GM23338 (cell line): ENCODE measurements at regions not wholly inside any gene's neighbourhood (a gene's known extent, or its start where the extent isn't known, plus 50 kb on each side); places are given as distances from the start of the nearest gene placed in this dataset.

ENCODE experiments used
- ATAC-seq: fragments of 200-7000 bp; cut with Tn5 transposase; 3 replicates; pipeline ENCODE4 v1.9.1; 2020
- DNase-seq: peaks from one replicate; pipeline ENCODE4 v3.0.0-alpha.2; 2015; ENCODE audit warnings: low spot score
- H2AFZ ChIP-seq: fragments of 200-600 bp; sonication (generic); 2 replicates; pipeline ENCODE4 v1.8.0; 2016; ENCODE audit warnings: antibody characterized with exemption, mild to moderate bottlenecking, moderate library complexity
- H3F3A ChIP-seq: fragments of 200-600 bp; sonication (generic); replicated peaks from 2 replicates; pipeline ENCODE4 v1.8.0; 2017; ENCODE audit warnings: antibody characterized with exemption, mixed run types, low read depth
- H3K27ac ChIP-seq: fragments of 200-600 bp; sonication (generic); 2 replicates; pipeline ENCODE4 v1.6.1; 2016; ENCODE audit warnings: low read depth
- H3K27me3 ChIP-seq: fragments of 200-600 bp; sonication (generic); 2 replicates; pipeline ENCODE4 v1.8.0; 2016; ENCODE audit warnings: mild to moderate bottlenecking, mixed run types, moderate library complexity; ENCODE audit not compliant: insufficient read depth
- H3K36me3 ChIP-seq: fragments of 200-600 bp; sonication (generic); 2 replicates; pipeline ENCODE4 v1.8.0; 2016; ENCODE audit warnings: mild to moderate bottlenecking; ENCODE audit not compliant: insufficient read depth
- H3K4me1 ChIP-seq: fragments of 200-600 bp; sonication (generic); 2 replicates; pipeline ENCODE4 v1.8.0; 2016; ENCODE audit warnings: mild to moderate bottlenecking, moderate library complexity; ENCODE audit not compliant: insufficient read depth
- H3K4me2 ChIP-seq: fragments of 200-600 bp; sonication (generic); 2 replicates; pipeline ENCODE4 v1.7.1; 2017; ENCODE audit warnings: mixed run types
- H3K4me3 ChIP-seq: fragments of 200-600 bp; sonication (generic); 2 replicates; pipeline ENCODE4 v1.6.1; 2016; ENCODE audit warnings: mixed run types
- H3K79me2 ChIP-seq: fragments of 200-600 bp; sonication (generic); replicated peaks from 2 replicates; pipeline ENCODE4 v1.8.0; 2017; ENCODE audit warnings: mild to moderate bottlenecking; ENCODE audit not compliant: insufficient read depth
- H3K9me2 ChIP-seq: fragments of 200-600 bp; sonication (generic); 2 replicates; pipeline ENCODE4 v1.8.0; 2017; ENCODE audit not compliant: insufficient read depth
- H4K20me1 ChIP-seq: fragments of 200-600 bp; sonication (generic); replicated peaks from 2 replicates; pipeline ENCODE4 v1.8.0; 2017; ENCODE audit warnings: mild to moderate bottlenecking; ENCODE audit not compliant: insufficient read depth
- H3K27ac Mint-ChIP-seq: 2 replicates; pipeline ENCODE4 v1.8.0; 2020; ENCODE audit warnings: inconsistent platforms, mild to moderate bottlenecking, moderate library complexity, mixed read lengths
- H3K27me3 Mint-ChIP-seq: 3 replicates; pipeline ENCODE4 v1.8.0; 2022; ENCODE audit warnings: low read depth, mild to moderate bottlenecking, moderate library complexity, mixed read lengths, inconsistent platforms; ENCODE audit not compliant: insufficient read depth, poor library complexity
- H3K36me3 Mint-ChIP-seq: 3 replicates; pipeline ENCODE4 v1.8.0; 2021; ENCODE audit warnings: low read depth, mild to moderate bottlenecking, inconsistent platforms, moderate library complexity, mixed read lengths
- H3K4me1 Mint-ChIP-seq: 3 replicates; pipeline ENCODE4 v1.8.0; 2020; ENCODE audit warnings: mild to moderate bottlenecking, inconsistent platforms, mixed read lengths
- H3K4me3 Mint-ChIP-seq: 3 replicates; pipeline ENCODE4 v1.8.0; 2021; ENCODE audit warnings: moderate library complexity, mild to moderate bottlenecking, inconsistent platforms, mixed read lengths
- H3K9me3 Mint-ChIP-seq: 3 replicates; pipeline ENCODE4 v1.8.0; 2020; ENCODE audit warnings: moderate library complexity, mild to moderate bottlenecking, inconsistent platforms, mixed read lengths
- CREB1 ChIP-seq: fragments of 250-450 bp; sonication (Bioruptor Pico); IDR thresholded peaks from 2 replicates; pipeline ENCODE4 v1.5.0; 2020; ENCODE audit warnings: low read depth, mild to moderate bottlenecking, moderate library complexity
- EZH2 ChIP-seq: fragments of 200-600 bp; sonication (generic); IDR thresholded peaks from one replicate; pipeline ENCODE4 v1.8.0; 2017; ENCODE audit warnings: antibody characterized with exemption, mild to moderate bottlenecking, low read depth; ENCODE audit not compliant: unreplicated experiment
- EZH2phosphoT487 ChIP-seq: fragments of 200-600 bp; sonication (generic); IDR thresholded peaks from one replicate; pipeline ENCODE4 v1.8.1; 2018; ENCODE audit warnings: antibody characterized with exemption; ENCODE audit not compliant: unreplicated experiment
- NANOG ChIP-seq: IDR thresholded peaks from 2 replicates; pipeline ENCODE4 v1.6.1; 2016; ENCODE audit warnings: antibody characterized with exemption, borderline replicate concordance
- POLR2AphosphoS5 ChIP-seq: IDR thresholded peaks from 2 replicates; pipeline ENCODE4 v1.6.1; 2016; ENCODE audit warnings: antibody characterized with exemption, low read depth
- STAT1 ChIP-seq: IDR thresholded peaks from one replicate; pipeline ENCODE4 v1.6.1; 2016; ENCODE audit warnings: antibody characterized with exemption; ENCODE audit not compliant: unreplicated experiment
- ZNF114 ChIP-seq: fragments of 250-450 bp; sonication (Bioruptor Pico); IDR thresholded peaks from 2 replicates; pipeline ENCODE4 v1.5.0; 2020; ENCODE audit warnings: mild to moderate bottlenecking, moderate library complexity
- ZNF331 ChIP-seq: fragments of 250-450 bp; sonication (Bioruptor Pico); IDR thresholded peaks from 2 replicates; pipeline ENCODE4 v1.5.0; 2020; ENCODE audit warnings: low read depth, mild to moderate bottlenecking, moderate library complexity
- TF ChIP-seq, protein P1 (sequence below): IDR thresholded peaks from one replicate; pipeline ENCODE4 v1.6.1; 2018; ENCODE audit warnings: antibody characterized with exemption; ENCODE audit not compliant: unreplicated experiment
- TF ChIP-seq, protein P2 (sequence below): IDR thresholded peaks from 2 replicates; pipeline ENCODE4 v1.6.1; 2016; ENCODE audit warnings: antibody characterized with exemption
- TF ChIP-seq, protein P3 (sequence below), 2 experiments: fragments of 200-600 bp in 1 of 2; sonication (generic) in 1 of 2; conservative IDR thresholded peaks; 2 replicates each; pipeline versions ENCODE4 v1.5.1 to v1.6.1; 2016 to 2017; ENCODE audit warnings: antibody characterized with exemption in 2 of 2, low read depth in 2 of 2, mild to moderate bottlenecking in 2 of 2, moderate library complexity in 1 of 2
- TF ChIP-seq, protein P4 (sequence below): fragments of 250-450 bp; sonication (Bioruptor Pico); IDR thresholded peaks from 2 replicates; pipeline ENCODE4 v1.5.0; 2020; ENCODE audit warnings: mild to moderate bottlenecking, moderate library complexity

DNA sequence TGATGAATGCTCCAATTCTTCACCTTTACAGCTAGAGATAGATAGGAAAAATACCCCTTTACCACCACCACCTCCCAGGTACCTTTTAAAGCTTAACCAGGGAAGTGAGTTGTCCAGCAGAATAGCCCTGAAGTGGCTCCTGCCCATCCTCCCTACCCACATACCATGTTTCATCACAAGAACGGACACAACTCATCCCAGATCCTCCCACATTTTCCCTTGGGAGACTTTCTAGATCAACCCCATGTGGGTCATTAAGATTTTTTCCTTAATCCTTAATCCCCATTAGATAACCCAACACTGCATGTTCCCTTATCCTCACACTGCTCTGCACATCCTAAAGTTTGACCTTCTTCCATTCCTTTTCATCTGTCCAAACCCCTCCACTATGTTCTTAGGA lies 69.3 kb downstream of the CHST2 start:
- TF ChIP-seq, protein P1, sequence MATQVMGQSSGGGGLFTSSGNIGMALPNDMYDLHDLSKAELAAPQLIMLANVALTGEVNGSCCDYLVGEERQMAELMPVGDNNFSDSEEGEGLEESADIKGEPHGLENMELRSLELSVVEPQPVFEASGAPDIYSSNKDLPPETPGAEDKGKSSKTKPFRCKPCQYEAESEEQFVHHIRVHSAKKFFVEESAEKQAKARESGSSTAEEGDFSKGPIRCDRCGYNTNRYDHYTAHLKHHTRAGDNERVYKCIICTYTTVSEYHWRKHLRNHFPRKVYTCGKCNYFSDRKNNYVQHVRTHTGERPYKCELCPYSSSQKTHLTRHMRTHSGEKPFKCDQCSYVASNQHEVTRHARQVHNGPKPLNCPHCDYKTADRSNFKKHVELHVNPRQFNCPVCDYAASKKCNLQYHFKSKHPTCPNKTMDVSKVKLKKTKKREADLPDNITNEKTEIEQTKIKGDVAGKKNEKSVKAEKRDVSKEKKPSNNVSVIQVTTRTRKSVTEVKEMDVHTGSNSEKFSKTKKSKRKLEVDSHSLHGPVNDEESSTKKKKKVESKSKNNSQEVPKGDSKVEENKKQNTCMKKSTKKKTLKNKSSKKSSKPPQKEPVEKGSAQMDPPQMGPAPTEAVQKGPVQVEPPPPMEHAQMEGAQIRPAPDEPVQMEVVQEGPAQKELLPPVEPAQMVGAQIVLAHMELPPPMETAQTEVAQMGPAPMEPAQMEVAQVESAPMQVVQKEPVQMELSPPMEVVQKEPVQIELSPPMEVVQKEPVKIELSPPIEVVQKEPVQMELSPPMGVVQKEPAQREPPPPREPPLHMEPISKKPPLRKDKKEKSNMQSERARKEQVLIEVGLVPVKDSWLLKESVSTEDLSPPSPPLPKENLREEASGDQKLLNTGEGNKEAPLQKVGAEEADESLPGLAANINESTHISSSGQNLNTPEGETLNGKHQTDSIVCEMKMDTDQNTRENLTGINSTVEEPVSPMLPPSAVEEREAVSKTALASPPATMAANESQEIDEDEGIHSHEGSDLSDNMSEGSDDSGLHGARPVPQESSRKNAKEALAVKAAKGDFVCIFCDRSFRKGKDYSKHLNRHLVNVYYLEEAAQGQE, result no peak
- TF ChIP-seq ZNF331 (CRISPR knock-in tag), result no peak
- TF ChIP-seq, protein P2, sequence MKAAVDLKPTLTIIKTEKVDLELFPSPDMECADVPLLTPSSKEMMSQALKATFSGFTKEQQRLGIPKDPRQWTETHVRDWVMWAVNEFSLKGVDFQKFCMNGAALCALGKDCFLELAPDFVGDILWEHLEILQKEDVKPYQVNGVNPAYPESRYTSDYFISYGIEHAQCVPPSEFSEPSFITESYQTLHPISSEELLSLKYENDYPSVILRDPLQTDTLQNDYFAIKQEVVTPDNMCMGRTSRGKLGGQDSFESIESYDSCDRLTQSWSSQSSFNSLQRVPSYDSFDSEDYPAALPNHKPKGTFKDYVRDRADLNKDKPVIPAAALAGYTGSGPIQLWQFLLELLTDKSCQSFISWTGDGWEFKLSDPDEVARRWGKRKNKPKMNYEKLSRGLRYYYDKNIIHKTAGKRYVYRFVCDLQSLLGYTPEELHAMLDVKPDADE, result no peak
- TF ChIP-seq, protein P3, sequence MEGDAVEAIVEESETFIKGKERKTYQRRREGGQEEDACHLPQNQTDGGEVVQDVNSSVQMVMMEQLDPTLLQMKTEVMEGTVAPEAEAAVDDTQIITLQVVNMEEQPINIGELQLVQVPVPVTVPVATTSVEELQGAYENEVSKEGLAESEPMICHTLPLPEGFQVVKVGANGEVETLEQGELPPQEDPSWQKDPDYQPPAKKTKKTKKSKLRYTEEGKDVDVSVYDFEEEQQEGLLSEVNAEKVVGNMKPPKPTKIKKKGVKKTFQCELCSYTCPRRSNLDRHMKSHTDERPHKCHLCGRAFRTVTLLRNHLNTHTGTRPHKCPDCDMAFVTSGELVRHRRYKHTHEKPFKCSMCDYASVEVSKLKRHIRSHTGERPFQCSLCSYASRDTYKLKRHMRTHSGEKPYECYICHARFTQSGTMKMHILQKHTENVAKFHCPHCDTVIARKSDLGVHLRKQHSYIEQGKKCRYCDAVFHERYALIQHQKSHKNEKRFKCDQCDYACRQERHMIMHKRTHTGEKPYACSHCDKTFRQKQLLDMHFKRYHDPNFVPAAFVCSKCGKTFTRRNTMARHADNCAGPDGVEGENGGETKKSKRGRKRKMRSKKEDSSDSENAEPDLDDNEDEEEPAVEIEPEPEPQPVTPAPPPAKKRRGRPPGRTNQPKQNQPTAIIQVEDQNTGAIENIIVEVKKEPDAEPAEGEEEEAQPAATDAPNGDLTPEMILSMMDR (conservative IDR thresholded peaks at IDR 0.05; ENCODE audit: low read depth in 2 of 2), result no peak
- TF ChIP-seq EZH2phosphoT487, result no peak
- no peak for TF ChIP-seq STAT1
- no peak for TF ChIP-seq NANOG
- TF ChIP-seq, protein P4, sequence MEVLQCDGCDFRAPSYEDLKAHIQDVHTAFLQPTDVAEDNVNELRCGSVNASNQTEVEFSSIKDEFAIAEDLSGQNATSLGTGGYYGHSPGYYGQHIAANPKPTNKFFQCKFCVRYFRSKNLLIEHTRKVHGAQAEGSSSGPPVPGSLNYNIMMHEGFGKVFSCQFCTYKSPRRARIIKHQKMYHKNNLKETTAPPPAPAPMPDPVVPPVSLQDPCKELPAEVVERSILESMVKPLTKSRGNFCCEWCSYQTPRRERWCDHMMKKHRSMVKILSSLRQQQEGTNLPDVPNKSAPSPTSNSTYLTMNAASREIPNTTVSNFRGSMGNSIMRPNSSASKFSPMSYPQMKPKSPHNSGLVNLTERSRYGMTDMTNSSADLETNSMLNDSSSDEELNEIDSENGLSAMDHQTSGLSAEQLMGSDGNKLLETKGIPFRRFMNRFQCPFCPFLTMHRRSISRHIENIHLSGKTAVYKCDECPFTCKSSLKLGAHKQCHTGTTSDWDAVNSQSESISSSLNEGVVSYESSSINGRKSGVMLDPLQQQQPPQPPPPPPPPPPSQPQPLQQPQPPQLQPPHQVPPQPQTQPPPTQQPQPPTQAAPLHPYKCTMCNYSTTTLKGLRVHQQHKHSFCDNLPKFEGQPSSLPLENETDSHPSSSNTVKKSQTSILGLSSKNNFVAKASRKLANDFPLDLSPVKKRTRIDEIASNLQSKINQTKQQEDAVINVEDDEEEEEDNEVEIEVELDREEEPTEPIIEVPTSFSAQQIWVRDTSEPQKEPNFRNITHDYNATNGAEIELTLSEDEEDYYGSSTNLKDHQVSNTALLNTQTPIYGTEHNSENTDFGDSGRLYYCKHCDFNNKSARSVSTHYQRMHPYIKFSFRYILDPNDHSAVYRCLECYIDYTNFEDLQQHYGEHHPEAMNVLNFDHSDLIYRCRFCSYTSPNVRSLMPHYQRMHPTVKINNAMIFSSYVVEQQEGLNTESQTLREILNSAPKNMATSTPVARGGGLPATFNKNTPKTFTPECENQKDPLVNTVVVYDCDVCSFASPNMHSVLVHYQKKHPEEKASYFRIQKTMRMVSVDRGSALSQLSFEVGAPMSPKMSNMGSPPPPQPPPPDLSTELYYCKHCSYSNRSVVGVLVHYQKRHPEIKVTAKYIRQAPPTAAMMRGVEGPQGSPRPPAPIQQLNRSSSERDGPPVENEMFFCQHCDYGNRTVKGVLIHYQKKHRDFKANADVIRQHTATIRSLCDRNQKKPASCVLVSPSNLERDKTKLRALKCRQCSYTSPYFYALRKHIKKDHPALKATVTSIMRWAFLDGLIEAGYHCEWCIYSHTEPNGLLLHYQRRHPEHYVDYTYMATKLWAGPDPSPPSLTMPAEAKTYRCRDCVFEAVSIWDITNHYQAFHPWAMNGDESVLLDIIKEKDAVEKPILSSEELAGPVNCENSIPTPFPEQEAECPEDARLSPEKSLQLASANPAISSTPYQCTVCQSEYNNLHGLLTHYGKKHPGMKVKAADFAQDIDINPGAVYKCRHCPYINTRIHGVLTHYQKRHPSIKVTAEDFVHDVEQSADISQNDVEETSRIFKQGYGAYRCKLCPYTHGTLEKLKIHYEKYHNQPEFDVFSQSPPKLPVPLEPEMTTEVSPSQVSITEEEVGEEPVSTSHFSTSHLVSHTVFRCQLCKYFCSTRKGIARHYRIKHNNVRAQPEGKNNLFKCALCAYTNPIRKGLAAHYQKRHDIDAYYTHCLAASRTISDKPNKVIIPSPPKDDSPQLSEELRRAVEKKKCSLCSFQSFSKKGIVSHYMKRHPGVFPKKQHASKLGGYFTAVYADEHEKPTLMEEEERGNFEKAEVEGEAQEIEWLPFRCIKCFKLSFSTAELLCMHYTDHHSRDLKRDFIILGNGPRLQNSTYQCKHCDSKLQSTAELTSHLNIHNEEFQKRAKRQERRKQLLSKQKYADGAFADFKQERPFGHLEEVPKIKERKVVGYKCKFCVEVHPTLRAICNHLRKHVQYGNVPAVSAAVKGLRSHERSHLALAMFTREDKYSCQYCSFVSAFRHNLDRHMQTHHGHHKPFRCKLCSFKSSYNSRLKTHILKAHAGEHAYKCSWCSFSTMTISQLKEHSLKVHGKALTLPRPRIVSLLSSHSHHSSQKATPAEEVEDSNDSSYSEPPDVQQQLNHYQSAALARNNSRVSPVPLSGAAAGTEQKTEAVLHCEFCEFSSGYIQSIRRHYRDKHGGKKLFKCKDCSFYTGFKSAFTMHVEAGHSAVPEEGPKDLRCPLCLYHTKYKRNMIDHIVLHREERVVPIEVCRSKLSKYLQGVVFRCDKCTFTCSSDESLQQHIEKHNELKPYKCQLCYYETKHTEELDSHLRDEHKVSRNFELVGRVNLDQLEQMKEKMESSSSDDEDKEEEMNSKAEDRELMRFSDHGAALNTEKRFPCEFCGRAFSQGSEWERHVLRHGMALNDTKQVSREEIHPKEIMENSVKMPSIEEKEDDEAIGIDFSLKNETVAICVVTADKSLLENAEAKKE, result no peak
- TF ChIP-seq POLR2AphosphoS5, result no peak
- no peak for TF ChIP-seq CREB1 (CRISPR knock-in tag)
- no peak for TF ChIP-seq ZNF114 (CRISPR knock-in tag)
- no peak for TF ChIP-seq EZH2
- H3K36me3 ChIP-seq, result no peaks in the 10 kb centered on the region
- H3K9me3 Mint-ChIP-seq, result peaks cover 2% of the 10 kb centered on the region; the same call in 1 of the 3 replicates
- no peak overlapping the region for H2AFZ ChIP-seq
- H4K20me1 ChIP-seq, result no peaks in the 10 kb centered on the region
- no peak overlapping the region for H3K4me3 ChIP-seq
- H3K9me2 ChIP-seq, result peaks cover 12% of the 10 kb centered on the region; the same call in 1 of the 2 replicates
- no peaks in the 10 kb centered on the region for H3K27me3 ChIP-seq
- H3K79me2 ChIP-seq, result no peaks in the 10 kb centered on the region
- DNase-seq, result no peak
- H3K27ac ChIP-seq, result no peak overlapping the region
- H3K4me2 ChIP-seq, result no peak overlapping the region
- H3K4me1 Mint-ChIP-seq, result no peaks in the 10 kb centered on the region
- no peak for ATAC-seq
- H3K4me3 Mint-ChIP-seq, result no peak overlapping the region
- H3K4me1 ChIP-seq, result no peaks in the 10 kb centered on the region
- H3K36me3 Mint-ChIP-seq, result no peaks in the 10 kb centered on the region
- H3K27me3 Mint-ChIP-seq, result peaks cover 1% of the 10 kb centered on the region
- H3F3A ChIP-seq, result no peaks in the 10 kb centered on the region
- H3K27ac Mint-ChIP-seq, result no peak overlapping the region
